ENCODE measurements at regions not wholly inside any gene's neighbourhood (a gene's known extent, or its start where the extent isn't known, plus 50 kb on each side); places are given as distances from the start of the nearest gene placed in this dataset.

GRCh38 chr18:68623342-68623741 is 91.6 kb downstream of the TMX3 start:
- no peaks in the 10 kb centered on the region for H3K36me3 ChIP-seq (ENCODE audit: control insufficient read depth, low read length)
- no peaks in the 10 kb centered on the region for H3K4me1 ChIP-seq (ENCODE audit: control insufficient read depth, low read length)
- no peak overlapping the region for H3K4me3 ChIP-seq (ENCODE audit: low read length)
- H3K79me2 ChIP-seq (ENCODE audit: control insufficient read depth, low read length) = no peaks in the 10 kb centered on the region
- H3K9me2 ChIP-seq (replicated peaks; ENCODE audit: control insufficient read depth, low read length) = no peaks in the 10 kb centered on the region
- no peaks in the 10 kb centered on the region for H3F3A ChIP-seq (ENCODE audit: control insufficient read depth, insufficient read depth)
- H3K4me2 ChIP-seq (ENCODE audit: low read length) = no peak overlapping the region
- no peaks in the 10 kb centered on the region for H3K27me3 ChIP-seq (ENCODE audit: control insufficient read depth, low read length)
- H4K20me1 ChIP-seq (ENCODE audit: control insufficient read depth, insufficient read depth, low read depth, low read length) = no peaks in the 10 kb centered on the region
- no peak overlapping the region for H3K27ac ChIP-seq (ENCODE audit: low read depth, low read length)
- H3K9me3 ChIP-seq (ENCODE audit: control insufficient read depth, insufficient read depth, low read length) = no peaks in the 10 kb centered on the region
- TF ChIP-seq EZH2phosphoT487 (IDR thresholded peaks at IDR 0.05; ENCODE audit: borderline replicate concordance, low read length) (no peak), CTCF (IDR thresholded peaks at IDR 0.05; ENCODE audit: low read depth, low read length, poor library complexity, severe bottlenecking) (peak; percentile 55)

- Histone ChIP-seq H3K4me3 (ENCODE audit: low read length) (no peak overlapping the region), H4K20me1 (ENCODE audit: control insufficient read depth, insufficient read depth, low read depth, low read length) (no peaks in the 10 kb centered on the region), H3K79me2 (ENCODE audit: control insufficient read depth, low read length) (no peaks in the 10 kb centered on the region), H3K4me2 (ENCODE audit: low read length) (no peak overlapping the region), H3K4me1 (ENCODE audit: control insufficient read depth, low read length) (no peaks in the 10 kb centered on the region), H3K27me3 (ENCODE audit: control insufficient read depth, low read length) (no peaks in the 10 kb centered on the region), H3K9me3 (ENCODE audit: control insufficient read depth, insufficient read depth, low read length) (no peaks in the 10 kb centered on the region), H3F3A (ENCODE audit: control insufficient read depth, insufficient read depth) (no peaks in the 10 kb centered on the region), H3K9me2 (replicated peaks; ENCODE audit: control insufficient read depth, low read length) (no peaks in the 10 kb centered on the region), H3K36me3 (ENCODE audit: control insufficient read depth, low read length) (no peaks in the 10 kb centered on the region), H3K27ac (ENCODE audit: low read depth, low read length) (no peak overlapping the region)
- TF ChIP-seq EZH2phosphoT487 (IDR thresholded peaks at IDR 0.05; ENCODE audit: borderline replicate concordance, low read length) (no peak), CTCF (IDR thresholded peaks at IDR 0.05; ENCODE audit: low read depth, low read length, poor library complexity, severe bottlenecking) (no peak)
These were observed 103.6 kb downstream of the TMX3 start for GRCh38 chr18:68611311-68611710.

GRCh38 chr18:68608851-68609490 is 105.9 kb downstream of the TMX3 start:
- Histone ChIP-seq H3F3A (ENCODE audit: control insufficient read depth, insufficient read depth) (no peaks in the 10 kb centered on the region), H3K4me2 (ENCODE audit: low read length) (no peak overlapping the region), H3K79me2 (ENCODE audit: control insufficient read depth, low read length) (no peaks in the 10 kb centered on the region), H3K9me2 (replicated peaks; ENCODE audit: control insufficient read depth, low read length) (no peaks in the 10 kb centered on the region), H3K9me3 (ENCODE audit: control insufficient read depth, insufficient read depth, low read length) (no peaks in the 10 kb centered on the region), H3K27ac (ENCODE audit: low read depth, low read length) (no peak overlapping the region), H3K4me3 (ENCODE audit: low read length) (no peak overlapping the region), H3K27me3 (ENCODE audit: control insufficient read depth, low read length) (no peaks in the 10 kb centered on the region), H4K20me1 (ENCODE audit: control insufficient read depth, insufficient read depth, low read depth, low read length) (no peaks in the 10 kb centered on the region), H3K4me1 (ENCODE audit: control insufficient read depth, low read length) (no peaks in the 10 kb centered on the region), H3K36me3 (ENCODE audit: control insufficient read depth, low read length) (no peaks in the 10 kb centered on the region)
- TF ChIP-seq CTCF (IDR thresholded peaks at IDR 0.05; ENCODE audit: low read depth, low read length, poor library complexity, severe bottlenecking) (no peak), EZH2phosphoT487 (IDR thresholded peaks at IDR 0.05; ENCODE audit: borderline replicate concordance, low read length) (no peak)
